ENCODE measurements at regions not wholly inside any gene's neighbourhood (a gene's known extent, or its start where the extent isn't known, plus 50 kb on each side); places are given as distances from the start of the nearest gene placed in this dataset.
"Not testable (repeated sequence)": the region's sequence is repeated elsewhere in the genome, so short reads cannot be mapped to it uniquely, and the experiment has no call there.

- not testable (repeated sequence) for DNase-seq
Observed at GRCh38 chr20:48020696-48021095, 235.4 kb upstream of the SULF2 start.

- no peak for DNase-seq
Observed at GRCh38 chr20:48019940-48020339, 234.7 kb upstream of the SULF2 start.

- DNase-seq, result no peak
Observed at GRCh38 chr20:48019496-48019895, 234.2 kb upstream of the SULF2 start.

- not testable (repeated sequence) for DNase-seq
Observed at GRCh38 chr20:48018851-48019250, 233.6 kb upstream of the SULF2 start.

GRCh38 chr20:48017992-48018391 lies 232.7 kb upstream of the SULF2 start:
- DNase-seq, result no peak

GRCh38 chr20:48017509-48017908 lies 232.2 kb upstream of the SULF2 start:
- no peak for DNase-seq

- no peak for DNase-seq
Observed at GRCh38 chr20:48015943-48016723, 230.9 kb upstream of the SULF2 start.

GRCh38 chr20:48015141-48015910 lies 230.0 kb upstream of the SULF2 start:
- DNase-seq, result no peak

- DNase-seq, result peak; percentile 5
Observed at GRCh38 chr20:48012401-48012974, 227.2 kb upstream of the SULF2 start.

GRCh38 chr20:48011025-48011424 lies 225.7 kb upstream of the SULF2 start:
- DNase-seq, result no peak

GRCh38 chr20:48010623-48011022 lies 225.3 kb upstream of the SULF2 start:
- no peak for DNase-seq

- no peak for DNase-seq
Observed at GRCh38 chr20:48008850-48009515, 223.7 kb upstream of the SULF2 start.

- no peak for DNase-seq
Observed at GRCh38 chr20:48007351-48007750, 222.1 kb upstream of the SULF2 start.

- DNase-seq, result no peak
Observed at GRCh38 chr20:48006036-48006833, 221.0 kb upstream of the SULF2 start.

- no peak for DNase-seq
Observed at GRCh38 chr20:48003021-48003420, 217.7 kb upstream of the SULF2 start.

- DNase-seq, result no peak
Observed at GRCh38 chr20:48002517-48002970, 217.3 kb upstream of the SULF2 start.

- no peak for DNase-seq
Observed at GRCh38 chr20:47999166-47999565, 213.9 kb upstream of the SULF2 start.

- no peak for DNase-seq
Observed at GRCh38 chr20:47998736-47999135, 213.5 kb upstream of the SULF2 start.

GRCh38 chr20:47995661-47996060 lies 210.4 kb upstream of the SULF2 start:
- no peak for DNase-seq

- DNase-seq, result no peak
Observed at GRCh38 chr20:47993817-47994216, 208.5 kb upstream of the SULF2 start.

GRCh38 chr20:47993035-47993755 lies 207.9 kb upstream of the SULF2 start:
- DNase-seq, result peak; percentile 34
